GM19035 (cell line): ENCODE measurements at regions not wholly inside any gene's neighbourhood (a gene's known extent, or its start where the extent isn't known, plus 50 kb on each side); places are given as distances from the start of the nearest gene placed in this dataset.

Source experiments
- ATAC-seq: cut with Tn5 transposase; IDR thresholded peaks from one replicate; pipeline ENCODE4 v1.9.1; 2021; ENCODE audit not compliant: unreplicated experiment

- no peak for ATAC-seq
These were observed 325.2 kb downstream of the DRD1 start for GRCh38 chr5:175118700-175119309.

- no peak for ATAC-seq
These were observed 327.4 kb downstream of the DRD1 start for GRCh38 chr5:175116466-175117048.

- ATAC-seq: no peak
These were observed 328.2 kb downstream of the DRD1 start for GRCh38 chr5:175115831-175116230.

- ATAC-seq: no peak
These were observed 330.0 kb downstream of the DRD1 start for GRCh38 chr5:175113947-175114346.

GRCh38 chr5:175109058-175109755 is 334.8 kb downstream of the DRD1 start:
- ATAC-seq: no peak

GRCh38 chr5:175107865-175108264 is 336.1 kb downstream of the DRD1 start:
- no peak for ATAC-seq

- ATAC-seq: no peak
These were observed 336.9 kb downstream of the DRD1 start for GRCh38 chr5:175107028-175107588.

- no peak for ATAC-seq
These were observed 339.3 kb downstream of the DRD1 start for GRCh38 chr5:175104677-175105076.

GRCh38 chr5:175103746-175104145 is 340.2 kb downstream of the DRD1 start:
- no peak for ATAC-seq

- no peak for ATAC-seq
These were observed 341.3 kb downstream of the DRD1 start for GRCh38 chr5:175102717-175103116.

GRCh38 chr5:175098301-175098700 is 345.7 kb downstream of the DRD1 start:
- ATAC-seq: no peak

- ATAC-seq: no peak
These were observed 347.4 kb downstream of the DRD1 start for GRCh38 chr5:175096469-175097165.

GRCh38 chr5:175094461-175094860 is 349.5 kb downstream of the DRD1 start:
- no peak for ATAC-seq

GRCh38 chr5:175092691-175093090 is 351.3 kb downstream of the DRD1 start:
- ATAC-seq: no peak

GRCh38 chr5:175088963-175089362 is 355.0 kb downstream of the DRD1 start:
- ATAC-seq: no peak

GRCh38 chr5:175082866-175083590 is 358.6 kb downstream of the MSX2 start:
- no peak for ATAC-seq

- no peak for ATAC-seq
These were observed 358.0 kb downstream of the MSX2 start for GRCh38 chr5:175082346-175082745.

GRCh38 chr5:175079707-175080106 is 355.3 kb downstream of the MSX2 start:
- no peak for ATAC-seq

- no peak for ATAC-seq
These were observed 345.9 kb downstream of the MSX2 start for GRCh38 chr5:175070283-175070682.

GRCh38 chr5:175060257-175060656 is 335.9 kb downstream of the MSX2 start:
- ATAC-seq: no peak

GRCh38 chr5:175059687-175060211 is 335.4 kb downstream of the MSX2 start:
- no peak for ATAC-seq
